Stimulated activated naive CD4-positive, alpha-beta T cell treated with Interleukin-2 at 50 U/mL for 16 hours (primary cell): ENCODE measurements at regions not wholly inside any gene's neighbourhood (a gene's known extent, or its start where the extent isn't known, plus 50 kb on each side); places are given as distances from the start of the nearest gene placed in this dataset.
"Not testable (repeated sequence)": the region's sequence is repeated elsewhere in the genome, so short reads cannot be mapped to it uniquely, and the experiment has no call there.

Experiments
- DNase-seq: peaks from one replicate; lab custom pipeline; 2025; lab: John Stamatoyannopoulos, UW

DNA sequence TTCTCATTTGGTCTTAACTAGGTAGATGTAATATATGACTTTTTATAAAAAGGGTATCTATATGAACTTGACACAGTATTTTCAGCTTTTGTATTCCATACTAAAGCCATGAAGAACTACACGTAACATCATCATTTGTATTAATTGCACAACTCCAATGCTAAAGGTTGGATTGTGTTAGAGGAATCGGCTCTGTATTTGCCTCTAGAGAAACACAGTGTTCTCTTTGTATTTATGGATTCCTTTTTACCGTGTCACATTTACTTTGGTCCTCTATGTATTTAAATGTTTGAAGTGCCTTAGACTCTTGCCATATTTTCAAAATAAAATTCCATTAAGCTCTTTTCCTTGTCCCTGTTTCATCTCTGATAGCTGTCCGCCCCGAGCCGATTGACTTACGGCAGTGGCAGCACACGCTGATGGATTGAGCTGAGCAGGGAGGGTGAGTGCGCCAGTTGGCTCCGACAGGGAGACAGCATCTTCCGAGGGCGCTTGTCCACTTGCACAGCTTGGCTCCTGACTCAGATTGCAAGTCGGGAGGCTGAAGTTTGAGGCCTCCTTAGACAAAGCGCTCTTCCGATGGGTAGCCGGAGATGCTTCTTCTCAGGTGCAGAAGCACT lies 95.6 kb upstream of the DMRT1 start:
- no peak for DNase-seq

DNA sequence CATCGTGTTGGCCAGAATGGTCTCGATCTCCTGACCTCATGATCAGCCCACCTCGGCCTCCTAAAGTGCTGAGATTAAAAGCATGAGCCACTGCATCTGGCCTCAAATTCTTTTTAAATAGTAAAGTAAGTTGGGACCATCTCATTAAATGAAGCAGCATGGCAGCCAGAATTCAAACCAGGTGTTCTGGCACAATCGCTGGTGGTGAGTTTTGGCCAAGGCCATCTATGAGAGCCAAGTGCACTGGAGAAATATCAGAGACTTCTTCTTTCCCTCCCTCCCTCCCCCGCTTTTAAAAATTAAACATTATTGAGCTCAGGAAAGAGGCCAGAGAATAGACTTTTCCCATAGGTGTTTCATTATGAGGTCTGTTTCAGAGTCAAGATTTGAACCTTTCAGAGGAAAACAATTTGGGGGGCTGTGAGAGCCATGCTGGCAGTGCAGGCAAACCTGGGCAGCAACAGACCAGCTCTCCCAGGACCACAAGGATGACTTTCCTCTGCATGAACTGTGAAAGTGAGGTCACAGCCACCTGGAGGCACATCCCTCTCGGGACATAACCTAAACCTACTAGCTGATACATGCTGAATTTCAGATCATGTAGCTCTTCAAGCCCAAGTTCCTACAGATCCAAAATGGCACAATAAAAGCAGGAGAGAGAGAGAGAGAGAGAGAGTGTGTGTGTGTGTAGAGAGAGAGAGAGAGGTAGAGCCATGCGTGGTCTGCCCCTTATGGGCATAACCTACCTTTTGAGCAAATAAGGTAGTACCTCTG lies 94.6 kb upstream of the DMRT1 start:
- no peak for DNase-seq

DNA sequence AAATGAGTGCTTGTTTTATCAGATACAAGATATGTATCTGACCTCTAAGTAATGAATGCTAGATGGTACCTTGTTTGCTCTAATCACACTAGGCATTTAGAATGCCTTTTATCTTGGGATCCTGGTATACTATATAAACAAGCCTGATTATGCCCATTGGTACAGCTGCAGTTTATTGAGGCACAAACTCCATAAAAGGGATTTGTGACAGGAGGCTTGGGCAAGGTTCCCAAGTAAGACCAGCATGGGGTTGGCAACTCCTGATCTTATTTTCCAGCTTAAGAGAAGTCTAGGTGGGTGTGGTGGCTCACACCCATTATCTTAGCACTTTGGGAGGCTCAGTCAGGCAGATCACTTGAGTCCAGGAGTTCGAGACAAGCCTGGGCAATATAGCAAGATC lies 93.9 kb upstream of the DMRT1 start:
- DNase-seq: no peak

DNA sequence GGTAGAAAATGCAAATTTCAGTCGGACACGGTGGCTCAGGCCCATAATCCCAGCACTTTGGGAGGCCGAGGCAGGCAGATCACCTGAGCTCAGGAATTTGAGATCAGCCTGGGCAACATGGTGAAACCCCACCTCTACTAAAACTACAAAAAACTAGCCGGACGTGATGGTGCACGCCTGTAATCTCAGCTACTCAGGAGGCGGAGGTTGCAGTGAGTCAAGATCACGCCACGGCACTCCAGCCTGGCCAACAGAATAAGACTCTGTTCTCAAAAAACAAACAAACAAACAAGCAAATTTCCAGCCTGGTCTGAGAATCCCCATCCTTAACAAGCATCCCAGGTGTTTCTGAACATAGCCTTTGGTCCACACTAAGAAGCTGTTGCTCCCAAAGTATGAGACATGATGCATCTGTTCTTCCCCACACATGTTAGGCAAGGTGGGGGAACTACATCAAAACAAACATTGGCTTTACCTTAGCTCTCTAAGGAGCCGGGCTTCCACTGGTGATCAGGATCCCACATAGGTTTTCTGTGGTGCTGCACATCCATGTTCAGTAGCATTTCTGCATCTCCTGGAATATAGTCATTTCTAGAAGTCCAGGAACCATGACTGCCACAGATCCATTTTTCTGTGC lies 92.5 kb upstream of the DMRT1 start:
- no peak for DNase-seq

DNA sequence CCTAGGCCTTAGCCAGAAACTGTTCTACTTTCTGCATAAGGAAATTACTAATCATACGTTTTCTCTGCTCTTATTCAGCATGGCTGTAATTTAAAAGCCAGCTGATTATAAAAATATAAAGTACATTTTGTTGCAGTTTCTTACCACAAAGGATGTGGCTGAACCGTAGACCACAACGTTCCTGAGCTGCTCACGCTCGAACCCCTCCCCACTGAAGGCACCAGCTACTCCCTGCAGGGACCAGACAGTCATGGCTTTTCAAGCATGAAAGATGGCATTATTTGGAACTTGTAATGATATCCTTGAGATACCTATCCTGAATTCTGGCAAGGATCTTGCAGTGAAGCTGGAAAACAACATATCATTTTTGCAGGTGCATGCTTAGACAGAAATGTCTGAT lies 91.8 kb upstream of the DMRT1 start:
- no peak for DNase-seq

DNA sequence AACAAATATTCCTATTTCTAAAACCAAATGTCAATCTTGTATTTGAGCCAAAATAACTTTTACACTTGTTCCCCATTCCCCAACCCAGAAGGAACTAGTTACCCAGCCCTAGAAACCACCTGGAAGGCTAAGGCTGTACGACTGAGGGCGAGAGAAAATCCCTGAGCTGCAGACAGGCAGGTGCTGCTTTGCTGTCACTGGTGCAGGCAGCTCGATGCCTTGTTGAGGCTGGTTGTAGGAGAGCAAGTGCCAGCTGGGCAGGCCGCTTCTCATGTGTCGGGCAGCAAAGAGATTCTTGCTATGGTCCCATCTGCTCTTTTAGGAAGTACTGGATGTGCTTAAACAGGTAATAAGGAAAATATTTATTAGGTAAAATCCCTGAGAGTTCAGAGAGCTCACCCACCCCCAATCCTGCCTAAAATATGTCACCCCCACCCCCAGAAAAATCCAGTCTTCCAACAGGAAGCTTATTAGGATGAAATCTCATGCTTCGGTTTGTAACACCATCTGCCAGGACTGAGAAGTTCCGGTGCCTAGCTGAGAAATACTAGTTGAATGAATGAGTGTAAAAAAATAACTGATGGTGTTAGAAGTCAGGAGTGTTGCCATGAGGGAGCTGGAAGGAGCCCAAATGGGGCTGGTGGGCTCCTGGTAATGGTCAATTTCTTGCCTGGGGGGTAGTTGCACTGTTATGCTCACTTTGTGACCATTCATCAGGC lies 91.1 kb upstream of the DMRT1 start:
- DNase-seq: no peak

DNA sequence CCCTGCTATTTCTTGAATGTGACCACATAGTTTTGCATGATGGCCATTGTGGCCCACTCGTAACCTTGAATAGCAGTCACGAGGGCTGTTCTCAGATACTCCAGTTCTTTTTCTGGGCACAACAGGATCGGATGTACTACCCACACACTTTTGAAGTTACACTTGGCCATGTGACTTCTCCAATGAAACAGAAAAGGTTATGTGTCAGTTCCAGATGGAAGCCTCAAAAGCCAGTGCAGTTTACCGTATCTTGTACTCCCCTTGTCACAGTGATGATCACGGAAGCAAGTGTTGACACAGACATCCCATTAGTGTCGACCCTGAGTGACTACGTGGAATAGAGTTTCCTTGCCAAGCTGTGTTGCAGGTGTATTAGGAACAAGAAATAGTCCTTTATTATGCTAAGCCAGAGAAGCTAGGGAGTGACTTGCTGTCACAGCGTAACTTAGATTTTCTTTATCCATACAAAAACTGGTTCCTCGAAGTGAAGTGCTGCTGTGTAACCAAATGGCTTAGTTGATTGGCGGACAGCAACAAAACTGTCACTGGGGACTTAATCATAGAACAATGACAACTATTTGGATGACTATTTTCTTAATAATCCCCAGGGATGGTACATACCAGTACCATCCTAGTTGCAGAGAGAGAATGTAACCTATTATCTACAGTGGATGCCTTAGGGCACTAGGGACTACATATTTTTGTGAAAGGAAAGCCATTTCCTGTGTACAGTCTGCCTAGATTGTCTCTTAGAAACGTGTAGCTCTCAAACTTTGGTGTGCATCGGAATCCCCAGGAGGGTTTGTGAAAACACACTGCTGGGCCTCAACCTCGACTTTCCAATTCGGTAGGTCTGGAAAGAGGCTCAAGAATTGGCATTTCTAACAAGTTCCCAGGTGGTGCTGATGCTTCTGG lies 90.1 kb upstream of the DMRT1 start:
- DNase-seq: no peak

DNA sequence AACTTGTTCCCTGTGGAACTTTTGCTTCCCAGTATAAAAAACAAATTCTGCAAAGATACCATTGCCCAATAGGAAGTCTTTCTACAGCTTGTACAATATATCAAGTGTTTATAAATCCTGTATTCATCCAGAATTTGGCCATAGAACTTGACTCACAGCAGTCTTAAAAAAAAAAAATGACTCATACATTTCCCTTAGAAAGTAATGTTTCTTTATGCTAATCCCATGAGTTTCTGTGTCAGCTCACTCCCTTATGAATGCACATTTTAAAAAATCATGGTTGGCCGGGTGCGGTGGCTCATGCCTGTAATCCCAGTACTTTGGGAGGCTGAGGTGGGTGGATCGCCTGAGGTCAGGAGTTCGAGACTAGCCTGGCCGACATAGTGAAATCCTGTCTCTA lies 89.3 kb upstream of the DMRT1 start:
- DNase-seq: no peak

DNA sequence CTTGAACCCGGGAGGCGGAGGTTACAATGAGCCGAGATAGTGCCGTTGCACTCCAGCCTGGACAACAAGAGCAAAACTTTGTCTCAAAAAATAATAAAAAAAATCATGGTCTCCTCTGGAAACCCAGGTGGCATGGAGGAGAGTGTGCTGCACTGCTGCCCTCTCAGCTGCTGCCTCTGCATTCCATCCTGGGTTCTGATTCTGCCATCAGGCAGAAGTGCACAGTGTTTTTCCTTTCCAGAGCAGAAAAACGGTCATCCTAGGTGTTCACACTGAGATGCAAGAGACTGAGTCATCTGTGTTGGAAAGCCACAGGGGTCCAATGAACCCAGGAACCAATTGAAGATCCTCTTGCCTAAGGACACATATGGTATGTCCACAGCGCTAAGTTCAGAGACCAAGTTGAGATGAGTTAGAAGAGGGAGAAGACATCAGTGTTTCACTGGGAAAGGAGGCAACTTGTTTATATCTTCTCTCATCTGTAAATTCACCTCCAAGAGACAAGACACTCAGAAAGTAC lies 88.8 kb upstream of the DMRT1 start:
- DNase-seq: no peak

DNA sequence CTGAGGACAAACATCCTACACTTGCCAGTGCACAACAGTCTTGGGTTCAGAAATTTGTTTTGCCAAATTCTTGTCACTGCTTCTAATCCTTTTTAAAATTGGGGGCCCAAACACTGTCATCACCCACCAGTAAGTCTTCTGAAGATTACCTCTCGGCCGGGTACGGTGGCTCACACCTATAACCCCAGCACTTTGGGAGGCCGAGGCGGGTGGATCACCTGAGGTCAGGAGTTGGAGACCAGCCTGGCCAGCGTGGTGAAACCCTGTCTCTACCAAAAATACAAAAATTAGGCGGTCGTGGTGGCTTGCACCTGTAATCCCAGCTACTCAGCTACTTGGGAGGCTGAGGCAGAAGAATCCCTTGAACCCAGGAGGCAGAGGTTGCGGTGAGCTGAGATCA lies 87.8 kb upstream of the DMRT1 start:
- not testable (repeated sequence) for DNase-seq

DNA sequence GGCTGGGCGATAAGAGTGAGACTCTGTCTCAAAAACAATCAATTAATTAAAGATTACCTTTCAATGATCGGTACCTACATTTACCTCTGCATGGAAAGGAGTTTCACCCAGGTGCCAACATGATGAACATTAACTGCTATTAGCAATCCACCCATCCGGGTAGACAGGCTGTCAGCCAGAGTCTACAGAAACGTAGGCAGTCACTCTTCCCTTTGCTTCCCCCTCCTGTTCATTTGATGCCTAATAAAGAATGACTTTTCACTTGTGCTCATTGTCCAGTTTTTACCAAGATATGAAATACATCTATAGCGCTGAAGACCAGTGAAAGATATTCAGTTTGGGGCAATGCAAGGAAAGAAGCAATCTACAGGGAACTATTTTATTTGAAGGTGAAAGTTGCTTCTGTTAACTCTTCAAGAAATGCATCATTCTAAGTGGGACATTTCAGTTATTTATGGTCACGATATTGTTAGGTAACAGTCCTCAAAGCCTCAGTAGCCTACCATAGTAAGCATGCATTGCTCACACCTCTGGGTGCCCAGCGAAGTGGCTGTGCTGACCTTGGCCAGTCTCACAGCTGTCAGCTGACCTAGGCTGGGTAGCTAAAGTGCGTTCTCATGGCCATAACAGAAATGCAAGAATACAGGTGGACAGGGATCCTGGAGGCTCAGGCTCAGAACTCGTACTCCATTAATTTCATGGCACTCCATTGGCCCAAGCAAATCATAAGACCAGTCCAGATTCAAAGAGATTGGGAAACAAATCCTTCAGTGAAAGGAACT lies 87.2 kb upstream of the DMRT1 start:
- DNase-seq: no peak

DNA sequence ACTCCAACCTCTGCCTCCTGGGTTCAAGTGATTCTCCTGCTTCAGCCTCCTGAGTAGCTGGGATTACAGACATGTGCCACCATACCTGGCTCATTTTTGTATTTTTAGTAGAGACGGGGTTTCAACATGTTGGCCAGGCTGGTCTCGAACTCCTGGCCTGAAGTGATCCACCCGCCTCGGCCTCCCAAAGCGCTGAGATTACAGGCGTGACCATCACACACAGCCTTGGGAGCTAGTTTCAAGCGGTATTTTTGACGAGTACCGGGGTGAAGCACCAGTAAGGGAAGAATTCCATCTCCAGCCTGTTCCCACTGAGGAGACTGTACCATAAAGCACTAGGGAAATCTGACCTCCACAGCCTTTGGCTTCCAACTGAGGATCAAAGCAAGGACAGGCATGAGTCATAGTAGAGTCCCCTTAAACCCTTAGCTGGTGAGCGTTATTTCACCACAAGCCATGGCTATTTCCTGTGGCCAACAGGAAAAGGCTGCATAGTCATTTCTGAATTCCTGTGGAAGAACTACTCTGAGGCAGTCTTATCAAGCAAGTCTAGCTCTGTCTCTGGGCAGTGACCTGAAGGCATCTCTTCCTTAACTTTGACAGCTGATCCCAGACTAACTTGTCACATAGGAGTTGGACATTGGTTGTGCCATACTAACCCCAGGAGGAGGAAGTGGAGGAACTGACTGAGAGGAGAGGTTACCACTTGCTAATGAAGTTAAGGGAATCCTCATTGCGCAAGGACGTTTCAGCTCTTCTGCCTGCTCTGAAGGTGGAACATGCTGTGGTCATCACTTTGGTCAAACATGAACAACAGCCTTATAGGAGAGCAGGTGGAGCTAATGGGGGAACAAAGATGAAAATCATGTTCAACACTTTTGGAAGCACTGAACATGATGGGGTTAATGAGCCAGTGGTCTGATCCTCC lies 85.8 kb upstream of the DMRT1 start:
- DNase-seq: no peak

DNA sequence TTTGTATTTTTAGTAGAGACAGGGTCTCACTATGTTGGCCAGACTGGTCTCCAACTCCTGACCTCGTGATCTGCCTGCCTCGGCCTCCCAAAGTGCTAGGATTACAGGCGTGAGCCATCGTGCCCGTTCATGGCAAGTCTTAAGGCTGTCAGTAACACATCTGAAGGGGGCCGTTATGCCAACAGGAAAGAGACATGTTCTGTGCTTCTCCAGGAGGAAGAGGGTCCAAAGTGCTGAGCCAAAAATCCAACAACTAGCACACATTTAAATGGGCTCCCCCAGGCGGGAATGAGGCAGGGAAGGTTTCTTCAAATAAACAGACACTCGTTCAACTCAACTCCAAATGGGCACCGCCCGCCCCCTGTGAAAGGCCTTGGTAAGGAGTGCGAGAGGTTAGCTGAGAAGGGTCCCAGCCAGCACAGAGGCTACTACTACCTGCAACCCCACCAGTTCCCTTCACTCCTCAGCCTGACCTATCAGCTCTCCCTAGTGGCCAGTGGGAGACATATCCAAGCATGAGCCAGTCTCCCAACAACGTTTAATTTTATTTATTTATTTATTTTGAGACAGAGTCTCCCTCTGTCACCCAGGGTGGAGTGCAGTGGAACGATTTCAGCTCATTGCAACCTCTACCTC lies 84.1 kb upstream of the DMRT1 start:
- no peak for DNase-seq

DNA sequence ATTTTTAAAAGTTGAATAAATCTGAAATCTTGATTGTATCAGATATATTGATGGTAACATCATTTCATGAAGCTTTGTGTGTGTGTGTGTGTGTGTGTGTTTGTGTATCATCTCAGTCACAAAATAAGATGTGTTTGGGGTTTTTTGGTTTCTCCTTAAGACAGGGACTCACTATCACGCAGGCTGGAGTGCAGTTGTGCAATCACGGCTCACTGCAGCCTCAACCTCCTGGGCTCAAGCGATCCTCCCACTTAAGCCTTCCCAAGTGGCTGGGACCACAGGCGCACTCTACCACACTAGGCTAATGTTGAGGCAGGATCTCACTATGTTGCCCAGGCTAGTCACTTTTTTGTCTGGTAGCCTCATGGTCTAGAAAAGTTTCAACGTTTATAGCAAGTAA lies 83.4 kb upstream of the DMRT1 start:
- DNase-seq: no peak

DNA sequence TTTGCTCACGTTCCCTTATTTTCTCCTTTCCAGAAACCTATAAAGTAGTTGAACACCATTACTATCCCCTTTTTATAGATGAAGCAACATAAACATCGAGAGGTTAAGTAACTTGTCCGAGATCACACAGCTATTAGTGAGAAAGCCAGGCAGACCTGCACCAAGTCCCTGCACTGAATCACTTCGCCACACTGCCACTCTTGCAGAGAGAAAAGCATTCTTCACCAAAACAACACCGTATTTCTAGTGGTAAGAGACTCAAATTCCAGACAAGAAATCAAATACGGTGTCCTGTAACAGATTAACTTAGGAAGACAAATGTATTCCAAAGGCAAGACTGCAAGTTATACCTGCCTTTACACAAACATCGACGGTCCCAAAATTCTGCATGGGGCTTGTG lies 82.0 kb upstream of the DMRT1 start:
- DNase-seq: no peak

DNA sequence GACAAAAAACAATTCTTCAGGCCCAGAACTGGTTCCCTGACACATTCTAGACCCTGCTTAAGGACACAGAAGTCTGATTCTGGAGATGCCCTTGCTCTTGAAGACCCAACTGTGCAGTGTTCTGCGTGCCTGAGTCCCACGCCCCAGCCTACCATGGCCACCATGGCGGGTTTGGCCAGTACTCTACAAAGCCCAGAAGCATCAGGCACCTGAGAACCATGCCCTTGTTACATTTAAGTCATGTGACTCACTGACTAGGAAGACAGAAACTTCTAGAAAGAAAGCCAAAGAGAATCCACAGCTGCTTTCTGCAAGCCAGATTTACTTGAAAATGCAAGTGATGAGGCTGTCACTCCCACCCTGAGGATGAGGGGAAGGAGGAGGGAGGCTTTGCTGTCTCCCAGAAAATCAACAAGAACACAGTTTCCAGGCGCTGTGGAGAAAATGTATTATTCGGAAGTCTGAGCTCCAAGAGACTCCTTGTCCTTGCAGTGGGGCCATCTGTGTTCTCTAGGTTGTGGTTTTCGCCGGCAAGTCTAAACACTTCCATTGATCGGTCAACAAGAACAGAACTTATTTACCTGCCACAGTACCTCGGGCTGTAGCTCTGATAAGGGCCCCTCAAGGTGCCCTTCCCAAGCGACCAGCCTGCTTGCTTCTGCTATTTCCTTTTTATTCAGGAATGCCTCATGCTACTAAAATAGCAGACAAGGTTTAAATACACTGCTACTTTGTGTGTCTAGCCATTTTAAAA lies 81.3 kb upstream of the DMRT1 start:
- DNase-seq: no peak

DNA sequence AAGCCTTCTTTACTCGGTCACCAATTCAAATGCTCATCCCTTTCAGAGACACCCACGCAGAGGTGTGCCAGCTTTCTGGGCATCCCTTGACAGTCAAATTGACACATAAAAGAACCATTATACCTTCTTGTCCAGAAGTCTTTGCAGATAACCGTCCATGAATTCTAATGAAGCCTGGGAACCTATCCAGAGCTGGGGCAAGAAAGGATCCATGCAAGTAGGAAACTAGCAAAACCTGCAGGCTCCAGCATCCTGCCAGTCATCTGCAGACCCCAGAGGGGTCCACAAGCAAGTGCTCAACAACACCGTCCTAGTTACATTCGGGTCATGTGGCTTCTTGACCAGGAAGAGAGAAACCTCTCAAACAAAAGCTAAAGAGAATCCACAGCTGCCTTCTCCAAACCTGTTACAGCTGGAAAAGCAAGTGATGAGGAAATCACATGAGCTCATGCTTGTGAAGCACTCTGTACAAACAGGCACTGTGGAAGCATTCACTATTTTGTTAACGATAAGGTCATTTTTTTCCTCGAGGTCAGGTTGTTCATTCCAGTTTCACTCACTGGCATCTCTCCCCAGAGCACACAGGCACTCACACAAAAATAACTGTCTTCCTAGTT lies 80.2 kb upstream of the DMRT1 start:
- no peak for DNase-seq
